IMR-90 (cell line): ENCODE measurements at regions not wholly inside any gene's neighbourhood (a gene's known extent, or its start where the extent isn't known, plus 50 kb on each side); places are given as distances from the start of the nearest gene placed in this dataset.

ENCODE experiments used
- ATAC-seq: fragments of 200-7000 bp; cut with Tn5 transposase; 2 replicates; pipeline ENCODE4 v1.9.1; 2020; ENCODE audit warnings: low read depth, mild to moderate bottlenecking, moderate library complexity
- BruUV-seq: library from RNA; stranded (reverse); fragments of 400-500 nt; replicated peaks from 2 replicates; lab custom pipeline; 2021; lab: Mats Ljungman, UMichigan
- CTCF ChIA-PET: fragments of 300-600 bp; formaldehyde crosslinking; extraction: SDS; loops from one replicate; lab custom pipeline; 2021; ENCODE audit warnings: antibody characterized with exemption; lab: Yijun Ruan, JAX
- POLR2A ChIA-PET: fragments of 300-600 bp; sonication (Branson Sonifier 250); formaldehyde crosslinking; loops from one replicate; lab custom pipeline; 2022; ENCODE audit warnings: antibody characterized with exemption; ENCODE audit not compliant: unreplicated experiment; lab: Charles Lee
- DNase-seq: peaks from one replicate; pipeline ENCODE4 v3.0.0; 2013
- H2AFZ ChIP-seq: replicated peaks from 2 replicates; pipeline ENCODE3; 2013; ENCODE audit warnings: low read length, mild to moderate bottlenecking; ENCODE audit not compliant: poor library complexity
- H2AK5ac ChIP-seq: 2 replicates; pipeline ENCODE4 v1.6.1; 2013; ENCODE audit warnings: low read depth, low read length, inconsistent platforms
- H2AK9ac ChIP-seq: replicated peaks from 2 replicates; pipeline ENCODE3; 2013; ENCODE audit warnings: mild to moderate bottlenecking, low read depth, low read length, moderate library complexity; ENCODE audit not compliant: poor library complexity
- H2BK120ac ChIP-seq: 2 replicates; pipeline ENCODE4 v1.6.1; 2013; ENCODE audit warnings: low read depth, low read length, inconsistent platforms
- H2BK15ac ChIP-seq: 3 replicates; pipeline ENCODE4 v1.6.1; 2013; ENCODE audit warnings: low read depth, low read length, inconsistent platforms
- H2BK20ac ChIP-seq: 2 replicates; pipeline ENCODE4 v1.6.1; 2013; ENCODE audit warnings: low read depth, mild to moderate bottlenecking, inconsistent platforms, low read length, moderate library complexity
- H2BK5ac ChIP-seq: 2 replicates; pipeline ENCODE4 v1.6.1; 2013; ENCODE audit warnings: mild to moderate bottlenecking, low read depth, low read length, inconsistent platforms; ENCODE audit not compliant: poor library complexity, severe bottlenecking
- H3K14ac ChIP-seq: replicated peaks from 2 replicates; pipeline ENCODE4 v1.6.1; 2013; ENCODE audit warnings: low read depth, low read length, inconsistent platforms
- H3K18ac ChIP-seq: 2 replicates; pipeline ENCODE4 v1.6.1; 2013; ENCODE audit warnings: low read depth, low read length, control low read depth
- H3K23ac ChIP-seq: 2 replicates; pipeline ENCODE4 v1.6.1; 2013; ENCODE audit warnings: low read depth, low read length, inconsistent platforms
- H3K27ac ChIP-seq: 2 replicates; pipeline ENCODE4 v1.5.1; 2013; ENCODE audit warnings: mild to moderate bottlenecking, control low read depth, low read length; ENCODE audit not compliant: insufficient read depth
- H3K27me3 ChIP-seq: 2 replicates; pipeline ENCODE4 v1.6.1; 2013; ENCODE audit warnings: low read length; ENCODE audit not compliant: control insufficient read depth, insufficient read depth
- H3K36me3 ChIP-seq: 2 replicates; pipeline ENCODE4 v1.6.1; 2013; ENCODE audit warnings: low read length, mixed read lengths; ENCODE audit not compliant: control insufficient read depth, insufficient read depth
- H3K4ac ChIP-seq: 2 replicates; pipeline ENCODE4 v1.6.1; 2013; ENCODE audit warnings: low read depth, low read length, inconsistent platforms
- H3K4me1 ChIP-seq: 2 replicates; pipeline ENCODE4 v1.6.1; 2013; ENCODE audit warnings: low read length, mixed read lengths; ENCODE audit not compliant: control insufficient read depth, insufficient read depth
- H3K4me2 ChIP-seq: 2 replicates; pipeline ENCODE4 v1.6.1; 2013; ENCODE audit warnings: low read depth, mild to moderate bottlenecking, control low read depth, low read length, moderate library complexity
- H3K4me3 ChIP-seq: 2 replicates; pipeline ENCODE4 v1.5.1; 2013; ENCODE audit warnings: low read depth, mild to moderate bottlenecking, control low read depth, low read length, moderate library complexity; ENCODE audit not compliant: insufficient read depth
- H3K56ac ChIP-seq: 2 replicates; pipeline ENCODE4 v1.6.1; 2013; ENCODE audit warnings: low read length, inconsistent platforms; ENCODE audit not compliant: insufficient read depth; ENCODE audit errors: extremely low read depth
- H3K79me1 ChIP-seq, 2 experiments: 2 replicates each; pipeline ENCODE4 v1.6.1; 2013; ENCODE audit warnings: low read length in 2 of 2, inconsistent platforms in 1 of 2, low read depth in 1 of 2
- H3K9ac ChIP-seq: 2 replicates; pipeline ENCODE4 v1.6.1; 2013; ENCODE audit warnings: low read depth, low read length, control low read depth
- H3K9me1 ChIP-seq: 2 replicates; pipeline ENCODE4 v1.6.1; 2013; ENCODE audit warnings: low read length, inconsistent platforms; ENCODE audit not compliant: insufficient read depth
- H3K9me3 ChIP-seq: 2 replicates; pipeline ENCODE4 v1.6.1; 2013; ENCODE audit warnings: low read length; ENCODE audit not compliant: control insufficient read depth, insufficient read depth
- H4K20me1 ChIP-seq: 2 replicates; pipeline ENCODE4 v1.6.1; 2013; ENCODE audit warnings: low read length, inconsistent platforms; ENCODE audit not compliant: insufficient read depth
- H4K5ac ChIP-seq: 2 replicates; pipeline ENCODE4 v1.6.1; 2013; ENCODE audit warnings: mild to moderate bottlenecking, low read depth, low read length, control low read depth
- H4K8ac ChIP-seq, 2 experiments: 2 replicates each; pipeline ENCODE4 v1.6.1; 2013; ENCODE audit warnings: low read depth in 2 of 2, low read length in 2 of 2, control low read depth in 1 of 2, inconsistent platforms in 1 of 2
- H4K91ac ChIP-seq: 2 replicates; pipeline ENCODE4 v1.6.1; 2013; ENCODE audit warnings: low read depth, low read length, inconsistent platforms; ENCODE audit not compliant: insufficient read depth
- BHLHE40 ChIP-seq: fragments of 150-350 bp; IDR thresholded peaks from 2 replicates; pipeline ENCODE4 v1.6.1; 2016; ENCODE audit warnings: mild to moderate bottlenecking, low read depth, low read length
- MAFK ChIP-seq: IDR thresholded peaks from 2 replicates; pipeline ENCODE4 v1.6.1; 2012; ENCODE audit warnings: low read depth, low read length, improper control_type of control experiment
- RFX5 ChIP-seq: IDR thresholded peaks from 2 replicates; pipeline ENCODE4 v1.8.0; 2012; ENCODE audit warnings: low read depth, mild to moderate bottlenecking, low read length, moderate library complexity
- WGBS, 2 experiments: methylation state at CpG; one replicate each; pipeline versions ENCODE4 v1.1.5 to v1.1.7; 2013; ENCODE audit warnings: missing lambda C conversion rate in 2 of 2; ENCODE audit not compliant: insufficient read length in 1 of 2; ENCODE audit errors: extremely low coverage in 2 of 2; 5-methylcytosine and 5-hydroxymethylcytosine counted together
- dilution Hi-C: fragments of 300-500 bp; cut with HindIII; formaldehyde crosslinking; loops from one replicate; pipeline ENCODE4 v1.14.3; 2018; ENCODE audit warnings: low sequenced_read_pairs; ENCODE audit not compliant: unreplicated experiment
- in situ Hi-C: fragments of 300-500 bp; cut with MboI; formaldehyde crosslinking; loops from 3 replicates; pipeline ENCODE4 v1.14.3; 2019; ENCODE audit warnings: low sequenced_read_pairs, inconsistent platforms, mixed read lengths
- intact Hi-C: fragments of 100-400 bp; cut with micrococcal nuclease; formaldehyde crosslinking; loops from 2 replicates; pipeline ENCODE4 v1.10.0; 2022

DNA sequence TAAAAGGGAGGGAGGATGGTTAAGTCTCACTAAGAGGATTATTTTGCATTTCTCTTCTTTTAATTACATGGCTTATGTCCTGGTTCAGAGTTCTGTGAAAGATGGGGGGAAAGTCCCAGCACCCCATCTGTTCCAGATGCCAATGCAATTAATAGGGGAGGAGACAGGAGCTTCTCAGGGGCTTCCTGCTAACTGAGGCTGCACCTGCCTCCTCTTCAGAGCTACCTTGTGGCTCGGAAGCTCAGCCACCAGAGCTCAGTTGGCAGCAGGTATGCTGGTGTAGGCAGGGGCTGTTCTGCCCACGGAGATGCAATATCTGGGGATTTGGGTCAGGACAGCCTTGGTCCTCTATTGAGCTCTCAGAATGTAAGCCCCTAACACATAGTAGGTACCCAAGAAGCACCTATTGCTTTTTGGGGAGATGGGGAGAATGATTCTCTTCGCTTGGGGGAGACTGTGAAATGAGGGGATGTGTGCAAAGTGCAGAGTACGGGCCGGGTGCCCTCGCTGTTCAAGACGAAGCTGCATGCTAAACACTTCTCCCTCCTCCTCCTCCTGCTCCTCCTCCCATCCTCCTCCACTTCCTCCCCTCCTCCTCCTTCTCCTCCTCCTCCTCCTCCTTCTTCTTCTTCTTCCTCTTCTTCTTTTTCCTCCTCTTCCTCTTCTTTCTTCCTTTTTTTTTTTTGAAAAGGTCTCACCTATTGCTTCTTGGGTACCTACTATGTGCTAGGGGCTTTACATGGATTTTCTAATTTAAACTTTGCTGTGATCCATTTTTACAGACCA lies 279.0 kb downstream of the PTPRU start (continued):
- TF ChIP-seq BHLHE40 = no peak

DNA sequence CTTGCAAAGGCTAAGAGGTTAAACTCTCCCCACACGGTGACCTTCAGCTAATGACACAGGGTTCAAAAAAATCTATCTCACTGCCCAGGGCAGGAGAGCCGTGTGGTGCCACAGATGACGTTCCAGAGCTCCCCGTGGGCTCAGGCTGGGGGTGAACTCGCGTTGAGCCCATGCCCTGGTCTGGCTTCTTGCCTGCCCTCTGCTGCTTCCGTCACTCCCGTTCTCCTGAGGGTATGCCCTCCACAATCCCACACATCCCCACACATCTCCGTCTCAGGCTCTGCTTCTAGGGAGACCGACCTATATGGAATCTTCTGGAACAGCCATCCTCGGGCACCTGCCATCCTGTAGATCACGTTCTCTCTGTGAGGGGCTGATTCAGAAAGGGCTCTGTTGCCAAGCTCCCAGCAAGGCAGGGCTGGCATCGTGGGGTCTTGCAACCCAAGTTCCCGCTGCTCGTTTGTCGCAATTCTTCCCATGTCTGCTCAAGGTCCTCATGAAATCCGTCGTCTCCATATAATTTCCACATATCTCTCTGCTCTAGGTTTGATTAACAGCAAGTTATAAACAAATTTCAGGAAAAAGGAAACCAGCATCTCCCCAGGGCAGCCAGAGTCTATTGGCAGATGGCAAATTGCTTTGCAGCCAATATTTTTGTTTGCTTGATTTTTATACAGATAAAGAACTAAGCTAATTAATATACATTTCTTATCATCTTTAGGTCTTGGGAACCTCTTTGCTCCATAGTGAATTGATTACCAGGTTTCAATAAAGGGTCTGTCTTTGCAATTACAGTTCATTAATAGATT lies 278.2 kb downstream of the PTPRU start:
- BruUV-seq = no TSS peak
- H2BK20ac ChIP-seq = no peak overlapping the region
- in situ Hi-C loops (loop anchor here (25.0 kb wide), 1 partner anchor 598 kb away; no protein-coding TSS in a partner anchor), dilution Hi-C loops (no loop called here), intact Hi-C loops (loop anchor here (5.0 to 10.0 kb wide), 2 partner anchors 188 to 570 kb away; no protein-coding TSS in a partner anchor)
- WGBS, 2 experiments = 66% methylated on average over 11 of the region's 18 CpGs; no CpG with 5 or more reads in 1 of the 2 experiments
- H3K4me1 ChIP-seq = no peaks in the 10 kb centered on the region
- ChIA-PET CTCF (interaction anchor here (0.8 to 1.0 kb wide), 2 partner anchors 189 to 221 kb away, joined by 3 read pairs; no protein-coding TSS in a partner anchor), POLR2A (no interaction called here)
- H3K9me1 ChIP-seq = no peaks in the 10 kb centered on the region
- no peak overlapping the region for H2BK15ac ChIP-seq
- H4K20me1 ChIP-seq = no peaks in the 10 kb centered on the region
- no peak overlapping the region for H3K4ac ChIP-seq
- no peak overlapping the region for H4K91ac ChIP-seq
- H2AK5ac ChIP-seq = no peak overlapping the region
- no peaks in the 10 kb centered on the region for H3K79me1 ChIP-seq
- no peak overlapping the region for H3K14ac ChIP-seq
- H3K4me2 ChIP-seq = no peak overlapping the region
- no peak overlapping the region for H2AFZ ChIP-seq
- no peak overlapping the region for H2BK120ac ChIP-seq
- H3K4me3 ChIP-seq = no peak overlapping the region
- no peak for DNase-seq
- H3K27me3 ChIP-seq = peaks cover 11% of the 10 kb centered on the region; the same call in 1 of the 2 replicates
- H3K23ac ChIP-seq = no peak overlapping the region
- no peak overlapping the region for H4K5ac ChIP-seq
- H3K56ac ChIP-seq = no peak overlapping the region
- no peak overlapping the region for H3K27ac ChIP-seq
- no peak for ATAC-seq
- no peaks in the 10 kb centered on the region for H3K9me3 ChIP-seq
- no peak overlapping the region for H3K9ac ChIP-seq
- TF ChIP-seq MAFK (no peak), RFX5 (no peak), BHLHE40 (no peak)
- no peak overlapping the region for H2AK9ac ChIP-seq
- no peak overlapping the region for H2BK5ac ChIP-seq
- no peak overlapping the region for H4K8ac ChIP-seq
- H3K18ac ChIP-seq = no peak overlapping the region
- no peaks in the 10 kb centered on the region for H3K36me3 ChIP-seq
